Right ventricle myocardium inferior (tissue), 1 donor: ENCODE measurements at regions not wholly inside any gene's neighbourhood (a gene's known extent, or its start where the extent isn't known, plus 50 kb on each side); places are given as distances from the start of the nearest gene placed in this dataset.
"Not testable (repeated sequence)": the region's sequence is repeated elsewhere in the genome, so short reads cannot be mapped to it uniquely, and the experiment has no call there.

Experiments
- ATAC-seq: fragments of 200-7000 bp; cut with Tn5 transposase; one replicate; pipeline ENCODE4 v1.9.1; 2020; ENCODE audit warnings: mild to moderate bottlenecking, moderate library complexity
- DNase-seq: peaks from one replicate; pipeline ENCODE4 v3.0.0; 2021; ENCODE audit errors: missing footprints
- intact Hi-C: fragments of 100-400 bp; cut with DNase I; formaldehyde crosslinking; loops from one replicate; pipeline ENCODE4 v1.11.0; 2022
- donor health status: DM: no; HTN: yes; CAD: no; lungs with severe emphysema.

- ATAC-seq = no peak
- intact Hi-C loops = no loop called here
- no peak for DNase-seq
Observed at GRCh38 chrY:26638063-26638462, 1016.1 kb downstream of the CDY1 start.

GRCh38 chrY:26645856-26646255 lies 1023.9 kb downstream of the CDY1 start:
- ATAC-seq, intact Hi-C loops: not testable (repeated sequence)

GRCh38 chrY:26648240-26648639 lies 1026.3 kb downstream of the CDY1 start:
- intact Hi-C loops, ATAC-seq: not testable (repeated sequence)

More at GRCh38 chrY:26645856-26646255, 1023.9 kb downstream of the CDY1 start:
- DNase-seq = not testable (repeated sequence)

GRCh38 chrY:26664245-26664644 lies 1042.3 kb downstream of the CDY1 start:
- ATAC-seq, intact Hi-C loops, DNase-seq: not testable (repeated sequence)

More at GRCh38 chrY:26648240-26648639, 1026.3 kb downstream of the CDY1 start:
- not testable (repeated sequence) for DNase-seq

GRCh38 chrY:26666691-26667090 lies 1044.8 kb downstream of the CDY1 start:
- intact Hi-C loops, ATAC-seq, DNase-seq: not testable (repeated sequence)

- ATAC-seq, DNase-seq, intact Hi-C loops: not testable (repeated sequence)
Observed at GRCh38 chrY:26669243-26669642, 1047.3 kb downstream of the CDY1 start.

GRCh38 chrY:26670360-26670871 lies 1048.5 kb downstream of the CDY1 start:
- DNase-seq (peak; percentile 61), ATAC-seq (peak; percentile 83)
- intact Hi-C loops = not testable (repeated sequence)

GRCh38 chrY:26670881-26671879 lies 1049.3 kb downstream of the CDY1 start:
- DNase-seq = peak; percentile 73
- ATAC-seq = peak; percentile 87
- intact Hi-C loops = not testable (repeated sequence)
